ENCODE measurements at regions not wholly inside any gene's neighbourhood (a gene's known extent, or its start where the extent isn't known, plus 50 kb on each side); places are given as distances from the start of the nearest gene placed in this dataset.

GRCh38 chr16:56108724-56109123 lies 82.6 kb upstream of the GNAO1 start:
- no peak for DNase-seq
- no peaks in the 10 kb centered on the region for H3K27me3 ChIP-seq

GRCh38 chr16:56108056-56108471 lies 83.2 kb upstream of the GNAO1 start:
- Histone ChIP-seq H3K4me1 (no peaks in the 10 kb centered on the region), H3K4me3 (no peak overlapping the region), H3K36me3 (no peaks in the 10 kb centered on the region), H3K27me3 (no peaks in the 10 kb centered on the region), H3K27ac (no peak overlapping the region), H3K9me3 (no peaks in the 10 kb centered on the region)
- no peak for ATAC-seq
- TF ChIP-seq CTCF (IDR thresholded peaks at IDR 0.05): no peak
- intact Hi-C loops (cut with DNase I): no loop called here
- no peak for DNase-seq

More at GRCh38 chr16:56108724-56109123, 82.6 kb upstream of the GNAO1 start:
- no peak for ATAC-seq
- Histone ChIP-seq H3K27ac (no peak overlapping the region), H3K4me3 (no peak overlapping the region), H3K36me3 (no peaks in the 10 kb centered on the region), H3K4me1 (no peaks in the 10 kb centered on the region), H3K9me3 (no peaks in the 10 kb centered on the region)
- no peak for TF ChIP-seq CTCF (IDR thresholded peaks at IDR 0.05)
- intact Hi-C loops (cut with DNase I): no loop called here

- H3K36me3 ChIP-seq: no peaks in the 10 kb centered on the region
- DNase-seq (no peak), ATAC-seq (no peak)
- intact Hi-C loops (cut with DNase I): no loop called here
- no peak for TF ChIP-seq CTCF (IDR thresholded peaks at IDR 0.05)
- H3K27ac ChIP-seq: no peak overlapping the region
- H3K4me3 ChIP-seq: no peak overlapping the region
- H3K27me3 ChIP-seq: no peaks in the 10 kb centered on the region
- no peaks in the 10 kb centered on the region for H3K4me1 ChIP-seq
- no peaks in the 10 kb centered on the region for H3K9me3 ChIP-seq
These were observed 84.8 kb upstream of the GNAO1 start for GRCh38 chr16:56106527-56106926.

GRCh38 chr16:56102906-56103305 lies 88.4 kb upstream of the GNAO1 start:
- no peaks in the 10 kb centered on the region for H3K36me3 ChIP-seq
- no peaks in the 10 kb centered on the region for H3K27me3 ChIP-seq
- H3K27ac ChIP-seq: no peak overlapping the region
- TF ChIP-seq CTCF (IDR thresholded peaks at IDR 0.05): no peak
- no peaks in the 10 kb centered on the region for H3K9me3 ChIP-seq
- DNase-seq (no peak), ATAC-seq (no peak)
- H3K4me1 ChIP-seq: no peaks in the 10 kb centered on the region
- no peak overlapping the region for H3K4me3 ChIP-seq
- intact Hi-C loops (cut with DNase I): no loop called here

GRCh38 chr16:56102183-56102686 lies 89.1 kb upstream of the GNAO1 start:
- peak; percentile 59 for ATAC-seq
- H3K4me1 ChIP-seq: no peaks in the 10 kb centered on the region
- intact Hi-C loops (cut with DNase I): no loop called here
- no peaks in the 10 kb centered on the region for H3K9me3 ChIP-seq
- H3K4me3 ChIP-seq: no peak overlapping the region
- H3K27me3 ChIP-seq: no peaks in the 10 kb centered on the region
- no peak overlapping the region for H3K27ac ChIP-seq
- no peaks in the 10 kb centered on the region for H3K36me3 ChIP-seq
- TF ChIP-seq CTCF (IDR thresholded peaks at IDR 0.05): no peak
- DNase-seq: peak in 2 of 4 donors; percentile 77 to 90

Measured in left lung (tissue), 4 donors.